ENCODE measurements at regions not wholly inside any gene's neighbourhood (a gene's known extent, or its start where the extent isn't known, plus 50 kb on each side); places are given as distances from the start of the nearest gene placed in this dataset.

DNA sequence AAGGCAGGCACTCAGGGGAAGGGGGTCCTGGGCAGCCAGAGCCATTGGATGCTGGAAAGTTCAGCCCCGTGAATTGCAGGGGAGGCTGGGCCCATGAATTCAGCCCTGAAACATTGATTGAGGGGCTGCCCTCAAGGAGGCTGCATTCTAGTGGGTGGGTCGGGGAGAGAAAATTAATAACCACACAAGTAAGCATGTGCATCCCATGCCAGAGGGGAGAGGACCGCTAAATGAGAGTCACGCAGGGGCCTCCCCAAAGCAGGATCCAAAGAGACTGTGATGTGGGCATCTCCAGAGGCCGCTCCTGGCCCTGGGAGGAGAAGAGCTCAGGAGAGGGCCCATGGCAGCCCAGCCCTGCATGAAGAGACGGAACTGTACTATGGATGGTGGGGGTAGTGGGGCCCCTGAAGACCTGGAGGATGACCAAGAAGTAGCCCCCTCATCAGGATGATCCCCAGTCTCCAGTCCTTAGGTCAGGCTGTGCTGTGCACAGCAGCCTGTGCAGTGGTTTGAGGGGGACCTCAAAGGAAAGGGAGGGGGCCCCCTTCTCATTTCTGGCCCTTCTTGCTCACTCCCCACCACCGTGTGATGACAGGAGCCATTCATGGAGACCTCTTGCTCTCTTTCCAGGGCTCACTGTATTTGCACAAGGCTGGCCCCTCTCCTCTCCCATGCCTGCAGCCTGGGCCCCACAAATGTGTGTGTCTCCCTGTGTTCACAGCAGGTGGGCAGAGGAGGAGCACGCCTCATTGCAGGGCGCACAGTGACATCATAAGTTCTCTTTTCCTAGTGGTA lies 233.6 kb upstream of the IRX1 start:
- TF ChIP-seq, protein P1, sequence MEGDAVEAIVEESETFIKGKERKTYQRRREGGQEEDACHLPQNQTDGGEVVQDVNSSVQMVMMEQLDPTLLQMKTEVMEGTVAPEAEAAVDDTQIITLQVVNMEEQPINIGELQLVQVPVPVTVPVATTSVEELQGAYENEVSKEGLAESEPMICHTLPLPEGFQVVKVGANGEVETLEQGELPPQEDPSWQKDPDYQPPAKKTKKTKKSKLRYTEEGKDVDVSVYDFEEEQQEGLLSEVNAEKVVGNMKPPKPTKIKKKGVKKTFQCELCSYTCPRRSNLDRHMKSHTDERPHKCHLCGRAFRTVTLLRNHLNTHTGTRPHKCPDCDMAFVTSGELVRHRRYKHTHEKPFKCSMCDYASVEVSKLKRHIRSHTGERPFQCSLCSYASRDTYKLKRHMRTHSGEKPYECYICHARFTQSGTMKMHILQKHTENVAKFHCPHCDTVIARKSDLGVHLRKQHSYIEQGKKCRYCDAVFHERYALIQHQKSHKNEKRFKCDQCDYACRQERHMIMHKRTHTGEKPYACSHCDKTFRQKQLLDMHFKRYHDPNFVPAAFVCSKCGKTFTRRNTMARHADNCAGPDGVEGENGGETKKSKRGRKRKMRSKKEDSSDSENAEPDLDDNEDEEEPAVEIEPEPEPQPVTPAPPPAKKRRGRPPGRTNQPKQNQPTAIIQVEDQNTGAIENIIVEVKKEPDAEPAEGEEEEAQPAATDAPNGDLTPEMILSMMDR (IDR thresholded peaks at IDR 0.05): no peak
- no peak for TF ChIP-seq POLR2A (IDR thresholded peaks at IDR 0.05)

Measured in breast epithelium (tissue), 3 donors.